ENCODE measurements at regions not wholly inside any gene's neighbourhood (a gene's known extent, or its start where the extent isn't known, plus 50 kb on each side); places are given as distances from the start of the nearest gene placed in this dataset.
"Not testable (repeated sequence)": the region's sequence is repeated elsewhere in the genome, so short reads cannot be mapped to it uniquely, and the experiment has no call there.

GRCh38 chr6:4676016-4676415 lies 100.2 kb upstream of the CDYL start:
- no peak for DNase-seq

GRCh38 chr6:4675121-4675520 lies 101.1 kb upstream of the CDYL start:
- DNase-seq = no peak

- no peak for DNase-seq
These were observed 102.3 kb upstream of the CDYL start for GRCh38 chr6:4673861-4674260.

GRCh38 chr6:4672772-4673171 lies 103.4 kb upstream of the CDYL start:
- no peak for DNase-seq

- DNase-seq = no peak
These were observed 104.6 kb upstream of the CDYL start for GRCh38 chr6:4671587-4672115.

- no peak for DNase-seq
These were observed 105.3 kb upstream of the CDYL start for GRCh38 chr6:4670824-4671409.

GRCh38 chr6:4670290-4670689 lies 105.9 kb upstream of the CDYL start:
- DNase-seq = no peak

- DNase-seq = no peak
These were observed 107.7 kb upstream of the CDYL start for GRCh38 chr6:4668271-4669179.

GRCh38 chr6:4667591-4667990 lies 108.6 kb upstream of the CDYL start:
- DNase-seq = no peak

GRCh38 chr6:4666886-4667513 lies 109.2 kb upstream of the CDYL start:
- DNase-seq = no peak

GRCh38 chr6:4665489-4666417 lies 110.5 kb upstream of the CDYL start:
- no peak for DNase-seq

- no peak for DNase-seq
These were observed 111.3 kb upstream of the CDYL start for GRCh38 chr6:4664911-4665310.

GRCh38 chr6:4664117-4664626 lies 112.0 kb upstream of the CDYL start:
- no peak for DNase-seq

- DNase-seq = no peak
These were observed 113.3 kb upstream of the CDYL start for GRCh38 chr6:4662886-4663285.

GRCh38 chr6:4661391-4661790 lies 114.8 kb upstream of the CDYL start:
- DNase-seq = no peak

GRCh38 chr6:4660377-4661321 lies 115.6 kb upstream of the CDYL start:
- no peak for DNase-seq

- DNase-seq = not testable (repeated sequence)
These were observed 116.5 kb upstream of the CDYL start for GRCh38 chr6:4659719-4660118.

- no peak for DNase-seq
These were observed 117.7 kb upstream of the CDYL start for GRCh38 chr6:4658486-4658885.

GRCh38 chr6:4656106-4656505 lies 120.1 kb upstream of the CDYL start:
- no peak for DNase-seq

- no peak for DNase-seq
These were observed 120.8 kb upstream of the CDYL start for GRCh38 chr6:4655196-4656025.
